AG04450 (cell line): ENCODE measurements at regions not wholly inside any gene's neighbourhood (a gene's known extent, or its start where the extent isn't known, plus 50 kb on each side); places are given as distances from the start of the nearest gene placed in this dataset.

Experiments
- CTCF ChIA-PET: fragments of 300-600, 350-600 bp; formaldehyde crosslinking; extraction: SDS; loops from one replicate; lab custom pipeline; 2022; ENCODE audit warnings: antibody characterized with exemption, inconsistent platforms; lab: Charles Lee
- POLR2A ChIA-PET: fragments of 350-600 bp; formaldehyde crosslinking; extraction: SDS; loops from one replicate; lab custom pipeline; 2021; ENCODE audit warnings: antibody characterized with exemption, inconsistent platforms; lab: Yijun Ruan, JAX
- DNase-seq: peaks from one replicate; pipeline ENCODE4 v3.0.0-alpha.2; 2011; ENCODE audit warnings: low read depth, low spot score
- H3K27ac ChIP-seq: one replicate; pipeline ENCODE4 v1.5.1; 2012; ENCODE audit warnings: low read depth, low read length, control low read depth
- H3K27me3 ChIP-seq: one replicate; pipeline ENCODE4 v1.6.0; 2012; ENCODE audit warnings: low read length; ENCODE audit not compliant: control insufficient read depth, insufficient read depth
- H3K4me3 ChIP-seq: 2 replicates; pipeline ENCODE4 v1.5.1; 2011; ENCODE audit warnings: mild to moderate bottlenecking, low read depth, low read length, control low read depth
- H3K9me3 ChIP-seq: 2 replicates; pipeline ENCODE4 v1.5.1; 2012; ENCODE audit warnings: low read length; ENCODE audit not compliant: control insufficient read depth, insufficient read depth
- TF ChIP-seq, protein P1 (sequence below): IDR thresholded peaks from 2 replicates; pipeline ENCODE4 v1.5.1; 2011; ENCODE audit warnings: low read depth, low read length, control low read depth, inconsistent platforms

DNA sequence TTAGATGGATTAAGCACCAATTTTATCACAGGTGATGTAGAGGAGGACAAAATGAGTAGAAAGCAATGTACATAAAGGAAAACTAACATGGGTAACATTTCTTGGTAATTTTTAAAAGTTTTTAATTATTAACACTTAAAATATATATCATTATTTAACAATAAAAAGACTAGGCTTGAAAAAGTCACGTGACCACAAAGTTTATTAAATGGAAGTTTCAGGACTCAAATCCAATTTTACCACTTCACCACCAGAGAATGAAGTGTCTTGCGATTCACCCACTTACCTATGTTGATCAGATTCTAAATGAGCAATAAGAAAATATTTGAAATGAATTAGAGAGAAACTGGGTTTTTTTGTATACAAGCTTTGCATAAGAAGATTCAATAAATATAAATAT is 721.3 kb downstream of the GBE1 start:
- ChIA-PET POLR2A (no interaction called here), CTCF (no interaction called here)
- Histone ChIP-seq H3K27ac (no peak overlapping the region), H3K4me3 (no peak overlapping the region), H3K9me3 (peaks cover 2% of the 10 kb centered on the region; the same call in 1 of the 2 replicates), H3K27me3 (no peaks in the 10 kb centered on the region)
- DNase-seq, result no peak
- TF ChIP-seq, protein P1, sequence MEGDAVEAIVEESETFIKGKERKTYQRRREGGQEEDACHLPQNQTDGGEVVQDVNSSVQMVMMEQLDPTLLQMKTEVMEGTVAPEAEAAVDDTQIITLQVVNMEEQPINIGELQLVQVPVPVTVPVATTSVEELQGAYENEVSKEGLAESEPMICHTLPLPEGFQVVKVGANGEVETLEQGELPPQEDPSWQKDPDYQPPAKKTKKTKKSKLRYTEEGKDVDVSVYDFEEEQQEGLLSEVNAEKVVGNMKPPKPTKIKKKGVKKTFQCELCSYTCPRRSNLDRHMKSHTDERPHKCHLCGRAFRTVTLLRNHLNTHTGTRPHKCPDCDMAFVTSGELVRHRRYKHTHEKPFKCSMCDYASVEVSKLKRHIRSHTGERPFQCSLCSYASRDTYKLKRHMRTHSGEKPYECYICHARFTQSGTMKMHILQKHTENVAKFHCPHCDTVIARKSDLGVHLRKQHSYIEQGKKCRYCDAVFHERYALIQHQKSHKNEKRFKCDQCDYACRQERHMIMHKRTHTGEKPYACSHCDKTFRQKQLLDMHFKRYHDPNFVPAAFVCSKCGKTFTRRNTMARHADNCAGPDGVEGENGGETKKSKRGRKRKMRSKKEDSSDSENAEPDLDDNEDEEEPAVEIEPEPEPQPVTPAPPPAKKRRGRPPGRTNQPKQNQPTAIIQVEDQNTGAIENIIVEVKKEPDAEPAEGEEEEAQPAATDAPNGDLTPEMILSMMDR, result no peak

DNA sequence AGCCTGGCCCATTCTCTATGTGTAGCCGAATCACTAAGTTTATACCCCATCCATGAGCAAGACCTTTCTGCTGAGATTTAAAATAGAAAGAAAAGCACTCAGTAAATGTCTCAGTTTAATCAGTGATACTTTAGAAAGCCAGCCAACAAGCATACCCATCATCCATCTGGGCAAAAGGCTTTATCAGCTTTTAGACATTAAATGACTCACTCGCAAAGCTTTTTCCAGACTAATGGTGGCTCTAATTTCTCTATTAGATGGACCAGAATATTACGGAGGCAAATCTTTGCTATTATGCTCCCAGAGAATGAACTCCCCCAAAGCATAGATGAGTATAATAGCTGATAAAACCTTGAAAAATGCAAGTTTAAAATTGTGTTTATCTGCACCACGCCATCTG is 727.8 kb downstream of the GBE1 start:
- H3K9me3 ChIP-seq, result peaks cover 10% of the 10 kb centered on the region
- no peak overlapping the region for H3K4me3 ChIP-seq
- CTCF ChIA-PET, result no interaction called here
- no peaks in the 10 kb centered on the region for H3K27me3 ChIP-seq
- H3K27ac ChIP-seq, result no peak overlapping the region
- TF ChIP-seq, protein P1, result no peak
- POLR2A ChIA-PET, result no interaction called here
- no peak for DNase-seq

DNA sequence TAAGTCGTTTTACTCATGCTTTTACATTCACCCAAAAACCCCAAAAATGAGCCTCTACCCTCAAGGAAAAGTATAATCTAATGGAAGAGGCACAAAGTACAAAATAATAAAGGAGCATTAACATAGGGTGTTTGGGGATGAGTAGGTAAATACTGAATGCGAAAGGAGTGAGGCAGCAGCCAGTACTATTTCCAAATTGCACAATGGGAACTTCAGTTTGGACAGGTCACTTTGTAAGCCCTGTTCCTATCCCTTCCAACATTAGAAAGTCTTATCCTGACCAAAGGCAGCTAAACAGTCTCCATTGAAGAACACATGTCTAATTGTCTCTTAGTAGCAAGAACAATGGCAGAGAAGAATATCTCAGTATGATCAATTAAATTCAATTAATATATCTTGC is 728.3 kb downstream of the GBE1 start:
- H3K27ac ChIP-seq, result no peak overlapping the region

DNA sequence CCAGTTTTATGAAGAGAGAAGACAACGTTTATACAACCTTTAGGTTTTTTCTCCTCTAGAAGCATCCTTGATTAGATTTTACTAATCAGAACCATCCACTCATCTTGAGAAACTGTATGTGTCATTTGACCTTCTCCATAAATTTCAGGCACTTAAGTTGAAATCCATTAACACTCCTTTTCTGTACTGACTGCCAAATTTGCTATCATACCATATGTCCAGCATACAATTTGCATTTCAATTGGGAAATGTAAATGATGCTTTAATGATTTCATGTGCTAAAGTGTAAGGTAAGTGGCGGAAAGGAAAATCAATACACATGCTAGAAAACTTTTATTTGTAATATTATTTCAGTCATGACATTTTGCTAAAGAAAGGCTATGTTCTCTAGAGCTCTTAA is 731.6 kb downstream of the GBE1 start:
- ChIA-PET POLR2A (no interaction called here), CTCF (no interaction called here)
- TF ChIP-seq, protein P1, result no peak
- H3K4me3 ChIP-seq, result no peak overlapping the region
- H3K27me3 ChIP-seq, result no peaks in the 10 kb centered on the region
- H3K9me3 ChIP-seq, result peaks cover 9% of the 10 kb centered on the region
- H3K27ac ChIP-seq, result no peak overlapping the region
- DNase-seq, result no peak

More for the DNA sequence above, 728.3 kb downstream of the GBE1 start:
- Histone ChIP-seq H3K4me3 (no peak overlapping the region), H3K9me3 (peaks cover 10% of the 10 kb centered on the region), H3K27me3 (no peaks in the 10 kb centered on the region)
- ChIA-PET POLR2A (no interaction called here), CTCF (no interaction called here)
- DNase-seq, result no peak
- TF ChIP-seq, protein P1, result no peak

DNA sequence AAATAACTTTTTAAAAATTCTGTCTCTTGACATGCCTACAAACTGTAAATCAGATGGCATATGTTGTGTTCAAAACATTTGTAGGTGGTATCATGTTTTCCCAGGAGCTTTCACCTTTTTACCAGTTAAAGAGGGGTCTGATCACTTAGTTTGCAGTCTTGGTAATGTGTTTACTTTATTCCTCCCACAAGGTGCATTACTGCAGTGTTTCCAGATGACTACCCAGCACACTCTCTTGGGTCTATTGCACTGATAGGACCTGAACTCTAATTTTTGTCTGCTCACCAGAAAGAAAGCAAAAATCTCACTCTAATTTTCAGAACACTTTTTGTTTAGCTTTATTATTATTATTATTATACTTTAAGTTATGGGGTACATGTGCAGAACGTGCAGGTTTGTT is 734.1 kb downstream of the GBE1 start:
- Histone ChIP-seq H3K27ac (no peak overlapping the region), H3K4me3 (no peak overlapping the region), H3K27me3 (no peaks in the 10 kb centered on the region), H3K9me3 (peaks cover 13% of the 10 kb centered on the region)
- ChIA-PET CTCF (no interaction called here), POLR2A (no interaction called here)
- DNase-seq, result no peak
- TF ChIP-seq, protein P1, result no peak
